HG03342 (cell line): ENCODE measurements at regions not wholly inside any gene's neighbourhood (a gene's known extent, or its start where the extent isn't known, plus 50 kb on each side); places are given as distances from the start of the nearest gene placed in this dataset.

Source experiments
- ATAC-seq: cut with Tn5 transposase; IDR thresholded peaks from one replicate; pipeline ENCODE4 v1.9.1; 2021; ENCODE audit warnings: mild to moderate bottlenecking, moderate library complexity; ENCODE audit not compliant: unreplicated experiment

GRCh38 chr3:72248869-72249268, 463.9 kb upstream of the PROK2 start:
- no peak for ATAC-seq

GRCh38 chr3:72248389-72248761, 463.4 kb upstream of the PROK2 start:
- ATAC-seq, result no peak

- ATAC-seq, result no peak
These were observed 462.9 kb upstream of the PROK2 start for GRCh38 chr3:72247645-72248388.

GRCh38 chr3:72247126-72247525, 462.2 kb upstream of the PROK2 start:
- ATAC-seq, result no peak

- no peak for ATAC-seq
These were observed 461.7 kb upstream of the PROK2 start for GRCh38 chr3:72246685-72247084.

- no peak for ATAC-seq
These were observed 460.3 kb upstream of the PROK2 start for GRCh38 chr3:72245183-72245811.

- no peak for ATAC-seq
These were observed 459.4 kb upstream of the PROK2 start for GRCh38 chr3:72244396-72244795.

- no peak for ATAC-seq
These were observed 457.4 kb upstream of the PROK2 start for GRCh38 chr3:72242326-72242725.

- no peak for ATAC-seq
These were observed 456.6 kb upstream of the PROK2 start for GRCh38 chr3:72241525-72241924.

GRCh38 chr3:72240531-72240930, 455.6 kb upstream of the PROK2 start:
- no peak for ATAC-seq

GRCh38 chr3:72238801-72239200, 453.9 kb upstream of the PROK2 start:
- no peak for ATAC-seq

GRCh38 chr3:72238010-72238691, 453.2 kb upstream of the PROK2 start:
- no peak for ATAC-seq

- ATAC-seq, result no peak
These were observed 452.7 kb upstream of the PROK2 start for GRCh38 chr3:72237679-72238009.

- ATAC-seq, result no peak
These were observed 449.4 kb upstream of the PROK2 start for GRCh38 chr3:72234391-72234790.

GRCh38 chr3:72233571-72233970, 448.6 kb upstream of the PROK2 start:
- ATAC-seq, result no peak

GRCh38 chr3:72232777-72233176, 447.8 kb upstream of the PROK2 start:
- ATAC-seq, result no peak

GRCh38 chr3:72232331-72232730, 447.4 kb upstream of the PROK2 start:
- no peak for ATAC-seq

- ATAC-seq, result no peak
These were observed 446.7 kb upstream of the PROK2 start for GRCh38 chr3:72231439-72232196.

GRCh38 chr3:72230774-72231379, 445.9 kb upstream of the PROK2 start:
- no peak for ATAC-seq

- no peak for ATAC-seq
These were observed 445.0 kb upstream of the PROK2 start for GRCh38 chr3:72229952-72230351.

GRCh38 chr3:72227486-72228070, 442.6 kb upstream of the PROK2 start:
- no peak for ATAC-seq
